Astrocyte of the cerebellum (primary cell): ENCODE measurements at regions not wholly inside any gene's neighbourhood (a gene's known extent, or its start where the extent isn't known, plus 50 kb on each side); places are given as distances from the start of the nearest gene placed in this dataset.
"Not testable (repeated sequence)": the region's sequence is repeated elsewhere in the genome, so short reads cannot be mapped to it uniquely, and the experiment has no call there.

Experiments
- DNase-seq: peaks from one replicate; pipeline ENCODE4 v3.0.0-alpha.2; 2011; ENCODE audit warnings: low read depth
- H3K4me3 ChIP-seq: 2 replicates; pipeline ENCODE4 v1.5.1; 2011; ENCODE audit warnings: mild to moderate bottlenecking, low read depth, low read length, moderate library complexity
- CTCF ChIP-seq: IDR thresholded peaks from 2 replicates; pipeline ENCODE4 v1.5.1; 2012; ENCODE audit warnings: low read length, low read depth, moderate library complexity, mild to moderate bottlenecking; ENCODE audit errors: missing control alignments
- in situ Hi-C: cut with HindIII; loops from 2 replicates; pipeline ENCODE4 v1.10.0; 2017; ENCODE audit warnings: low sequenced_read_pairs

GRCh38 chr1:41308520-41308919 is 52.7 kb upstream of the FOXO6 start:
- DNase-seq, H3K4me3 ChIP-seq, in situ Hi-C loops: not testable (repeated sequence)

GRCh38 chr1:41305576-41306363 is 55.5 kb upstream of the FOXO6 start:
- in situ Hi-C loops = no loop called here
- DNase-seq = no peak
- no peak overlapping the region for H3K4me3 ChIP-seq
- TF ChIP-seq CTCF = no peak

- H3K4me3 ChIP-seq = no peak overlapping the region
- in situ Hi-C loops = loop anchor here (25.0 kb wide), 1 partner anchor 116 kb away; no protein-coding TSS in a partner anchor
- no peak for TF ChIP-seq CTCF
- DNase-seq = no peak
Measured at GRCh38 chr1:41296506-41296905, 54.4 kb upstream of the SCMH1 start.

- no peak for TF ChIP-seq CTCF
- H3K4me3 ChIP-seq = no peak overlapping the region
- in situ Hi-C loops = loop anchor here (25.0 kb wide), 1 partner anchor 118 kb away; no protein-coding TSS in a partner anchor
- DNase-seq = no peak
Measured at GRCh38 chr1:41294216-41294615, 52.1 kb upstream of the SCMH1 start.

- H3K4me3 ChIP-seq = no peak overlapping the region
- no peak for DNase-seq
- in situ Hi-C loops = loop anchor here (25.0 kb wide), 1 partner anchor 119 kb away; no protein-coding TSS in a partner anchor
- TF ChIP-seq CTCF = no peak
Measured at GRCh38 chr1:41293779-41294178, 51.7 kb upstream of the SCMH1 start.
